ENCODE measurements at regions not wholly inside any gene's neighbourhood (a gene's known extent, or its start where the extent isn't known, plus 50 kb on each side); places are given as distances from the start of the nearest gene placed in this dataset.

- Mint-ChIP-seq H3K9me3 (0 out of 3 replicates have a peak, but pooled peaks cover 3% of the 10 kb centered on the region), H3K27ac (no peak overlapping the region), H3K4me1 (no peaks in the 10 kb centered on the region; the same call in 2 of the 3 replicates), H3K4me3 (no peak overlapping the region), H3K27me3 (ENCODE audit: insufficient read depth, low read depth, poor library complexity) (peaks cover 2% of the 10 kb centered on the region), H3K36me3 (ENCODE audit: low read depth) (no peaks in the 10 kb centered on the region)
- Histone ChIP-seq H2AFZ (no peak overlapping the region; the same call in 1 of the 2 replicates), H3K36me3 (ENCODE audit: insufficient read depth) (no peaks in the 10 kb centered on the region), H3K4me1 (ENCODE audit: insufficient read depth) (no peaks in the 10 kb centered on the region), H3K27ac (ENCODE audit: low read depth) (no peak overlapping the region), H3F3A (replicated peaks; ENCODE audit: low read depth) (no peaks in the 10 kb centered on the region), H4K20me1 (replicated peaks; ENCODE audit: insufficient read depth) (no peaks in the 10 kb centered on the region), H3K9me2 (ENCODE audit: insufficient read depth) (peaks cover 4% of the 10 kb centered on the region), H3K79me2 (replicated peaks; ENCODE audit: insufficient read depth) (no peaks in the 10 kb centered on the region), H3K27me3 (ENCODE audit: insufficient read depth) (no peaks in the 10 kb centered on the region), H3K4me3 (no peak overlapping the region), H3K4me2 (no peak overlapping the region)
- TF ChIP-seq CREB1 (CRISPR knock-in tag; IDR thresholded peaks at IDR 0.05; ENCODE audit: low read depth) (no peak), POLR2AphosphoS5 (IDR thresholded peaks at IDR 0.05; ENCODE audit: low read depth) (no peak)
- DNase-seq (ENCODE audit: low spot score) (no peak), ATAC-seq (no peak)
Measured at GRCh38 chr10:31650010-31650409, 278.6 kb downstream of the ARHGAP12 start.

GRCh38 chr10:31648966-31649365 is 279.7 kb downstream of the ARHGAP12 start:
- no peak overlapping the region for H3K4me3 ChIP-seq
- H3K4me1 ChIP-seq (ENCODE audit: insufficient read depth) = no peaks in the 10 kb centered on the region
- Mint-ChIP-seq H3K27ac (no peak overlapping the region), H3K9me3 (0 out of 3 replicates have a peak, but pooled peaks cover 3% of the 10 kb centered on the region), H3K36me3 (ENCODE audit: low read depth) (no peaks in the 10 kb centered on the region), H3K4me1 (no peaks in the 10 kb centered on the region; the same call in 2 of the 3 replicates), H3K4me3 (no peak overlapping the region), H3K27me3 (ENCODE audit: insufficient read depth, low read depth, poor library complexity) (peaks cover 2% of the 10 kb centered on the region)
- H3K27me3 ChIP-seq (ENCODE audit: insufficient read depth) = no peaks in the 10 kb centered on the region
- H3F3A ChIP-seq (replicated peaks; ENCODE audit: low read depth) = no peaks in the 10 kb centered on the region
- ATAC-seq (no peak), DNase-seq (ENCODE audit: low spot score) (no peak)
- peaks cover 4% of the 10 kb centered on the region for H3K9me2 ChIP-seq (ENCODE audit: insufficient read depth)
- H3K27ac ChIP-seq (ENCODE audit: low read depth) = no peak overlapping the region
- no peaks in the 10 kb centered on the region for H4K20me1 ChIP-seq (replicated peaks; ENCODE audit: insufficient read depth)
- H2AFZ ChIP-seq = 0 out of 2 replicates have a peak overlapping the region, but pooled peaks have one; percentile 2
- H3K36me3 ChIP-seq (ENCODE audit: insufficient read depth) = no peaks in the 10 kb centered on the region
- H3K79me2 ChIP-seq (replicated peaks; ENCODE audit: insufficient read depth) = no peaks in the 10 kb centered on the region
- no peak overlapping the region for H3K4me2 ChIP-seq
- TF ChIP-seq CTCF (conservative IDR thresholded peaks at IDR 0.05; ENCODE audit: low read depth in 2 of 2) (no peak), ZNF114 (CRISPR knock-in tag; IDR thresholded peaks at IDR 0.05) (no peak), JUNB (IDR thresholded peaks at IDR 0.05; ENCODE audit: unreplicated experiment) (no peak), CREB1 (CRISPR knock-in tag; IDR thresholded peaks at IDR 0.05; ENCODE audit: low read depth) (no peak), ZNF331 (CRISPR knock-in tag; IDR thresholded peaks at IDR 0.05; ENCODE audit: low read depth) (no peak), REST (IDR thresholded peaks at IDR 0.05; ENCODE audit: unreplicated experiment) (no peak), STAT1 (IDR thresholded peaks at IDR 0.05; ENCODE audit: unreplicated experiment) (no peak), ETS1 (IDR thresholded peaks at IDR 0.05) (no peak), ZNF462 (CRISPR knock-in tag; IDR thresholded peaks at IDR 0.05) (no peak)

All from GM23338 (cell line).